H1 (cell line): ENCODE measurements at regions not wholly inside any gene's neighbourhood (a gene's known extent, or its start where the extent isn't known, plus 50 kb on each side); places are given as distances from the start of the nearest gene placed in this dataset.

ENCODE experiments used
- CTCF ChIA-PET: fragments of 300-600 bp; sonication (Branson Sonifier 250); formaldehyde crosslinking; loops from one replicate; lab custom pipeline; 2021; ENCODE audit not compliant: partially characterized antibody; lab: Charles Lee
- POLR2A ChIA-PET: fragments of 300-600 bp; sonication (Branson Sonifier 250); formaldehyde crosslinking; loops from one replicate; lab custom pipeline; 2021; ENCODE audit warnings: inconsistent platforms; ENCODE audit not compliant: partially characterized antibody; lab: Charles Lee
- DNase-seq, 2 experiments: peaks; one replicate each; pipeline versions ENCODE4 v3.0.0 to v3.0.0-alpha.2; 2010 to 2022; ENCODE audit warnings: low spot score in 2 of 2, low read depth in 1 of 2, mixed read lengths in 1 of 2
- FAIRE-seq: peaks from 2 replicates; lab custom pipeline; 2011; peaks lifted over from hg19 to GRCh38; lab: Jason Lieb, UNC
- H2AFZ ChIP-seq: 2 replicates; pipeline ENCODE4 v1.8.1; 2012; ENCODE audit warnings: low read length, inconsistent platforms
- H2AK5ac ChIP-seq: 2 replicates; pipeline ENCODE4 v1.6.1; 2013; ENCODE audit warnings: low read depth, low read length
- H2BK120ac ChIP-seq: replicated peaks from 2 replicates; pipeline ENCODE3; 2013; ENCODE audit warnings: low read depth, low read length, inconsistent platforms
- H2BK12ac ChIP-seq: 2 replicates; pipeline ENCODE4 v1.6.1; 2013; ENCODE audit warnings: low read depth, low read length
- H2BK15ac ChIP-seq: 2 replicates; pipeline ENCODE4 v1.6.1; 2013; ENCODE audit warnings: low read length
- H2BK20ac ChIP-seq: 2 replicates; pipeline ENCODE4 v1.6.1; 2013; ENCODE audit warnings: low read length
- H2BK5ac ChIP-seq: 2 replicates; pipeline ENCODE4 v1.6.1; 2013; ENCODE audit warnings: low read depth, low read length
- H3K14ac ChIP-seq: 2 replicates; pipeline ENCODE4 v1.6.1; 2013; ENCODE audit warnings: inconsistent platforms; ENCODE audit not compliant: insufficient read length
- H3K18ac ChIP-seq: 2 replicates; pipeline ENCODE4 v1.6.1; 2013; ENCODE audit warnings: low read length; ENCODE audit errors: extremely low read depth
- H3K23ac ChIP-seq: 2 replicates; pipeline ENCODE4 v1.6.1; 2013; ENCODE audit warnings: inconsistent platforms; ENCODE audit not compliant: insufficient read length
- H3K23me2 ChIP-seq: 2 replicates; pipeline ENCODE4 v1.6.1; 2013; ENCODE audit warnings: low read depth, low read length
- H3K27ac ChIP-seq: 2 replicates; pipeline ENCODE4 v1.6.1; 2011; ENCODE audit warnings: low read depth, low read length, inconsistent platforms
- H3K27me3 ChIP-seq, 4 experiments: replicated peaks in 1 of 4; 1 replicate in 1 of 4; 2 replicates in 3 of 4; pipeline versions ENCODE4 v1.6.1 to v1.8.1; 2011 to 2013; ENCODE audit warnings: low read length in 3 of 4, mild to moderate bottlenecking in 3 of 4, inconsistent platforms in 2 of 4, mixed read lengths in 2 of 4, moderate library complexity in 1 of 4; ENCODE audit not compliant: control insufficient read depth in 3 of 4, insufficient read depth in 3 of 4; ENCODE audit errors: extremely low read depth in 1 of 4
- H3K36me3 ChIP-seq, 4 experiments: 2 replicates each; pipeline versions ENCODE4 v1.6.1 to v1.8.1; 2011 to 2013; ENCODE audit warnings: mild to moderate bottlenecking in 4 of 4, low read length in 3 of 4, moderate library complexity in 2 of 4, control low read depth in 1 of 4, inconsistent platforms in 1 of 4; ENCODE audit not compliant: insufficient read depth in 4 of 4, control insufficient read depth in 2 of 4
- H3K4ac ChIP-seq: replicated peaks from 2 replicates; pipeline ENCODE3; 2013; ENCODE audit warnings: low read length, low read depth, mixed read lengths, inconsistent platforms; ENCODE audit not compliant: insufficient read length
- H3K4me1 ChIP-seq, 4 experiments: replicated peaks in 1 of 4; 1 replicate in 1 of 4; 2 replicates in 3 of 4; pipeline versions ENCODE4 v1.6.1 to v1.8.1; 2011 to 2013; ENCODE audit warnings: low read length in 3 of 4, inconsistent platforms in 2 of 4, mixed read lengths in 1 of 4; ENCODE audit not compliant: insufficient read depth in 4 of 4, control insufficient read depth in 3 of 4
- H3K4me2 ChIP-seq, 2 experiments: 2 replicates each; pipeline versions ENCODE4 v1.6.1 to v1.8.1; 2011 to 2013; ENCODE audit warnings: low read depth in 2 of 2, low read length in 2 of 2, control low read depth in 1 of 2, inconsistent platforms in 1 of 2, mild to moderate bottlenecking in 1 of 2; ENCODE audit not compliant: insufficient read depth in 1 of 2
- H3K4me3 ChIP-seq, 4 experiments: fragments of 200-600, 300-600 bp in 1 of 4; sonication (generic), shearing (Covaris generic), sonication (Bioruptor Twin) in 1 of 4; 2 replicates each; pipeline versions ENCODE4 v1.5.1 to v1.8.1; 2011 to 2016; ENCODE audit warnings: low read length in 4 of 4, low read depth in 3 of 4, control low read depth in 2 of 4, inconsistent platforms in 2 of 4, mild to moderate bottlenecking in 2 of 4, mixed read lengths in 1 of 4, moderate library complexity in 1 of 4; ENCODE audit not compliant: insufficient read depth in 2 of 4; ENCODE audit errors: extremely low read depth in 1 of 4
- H3K56ac ChIP-seq: replicated peaks from 2 replicates; pipeline ENCODE3; 2013; ENCODE audit warnings: low read depth, mild to moderate bottlenecking, mixed read lengths, low read length, inconsistent platforms; ENCODE audit not compliant: insufficient read length
- H3K79me1 ChIP-seq: 2 replicates; pipeline ENCODE4 v1.6.1; 2013; ENCODE audit warnings: low read depth, low read length, control low read depth
- H3K79me2 ChIP-seq, 2 experiments: 2 replicates each; pipeline versions ENCODE4 v1.6.1 to v1.8.1; 2012 to 2013; ENCODE audit warnings: low read length in 2 of 2, mild to moderate bottlenecking in 2 of 2, inconsistent platforms in 1 of 2; ENCODE audit not compliant: insufficient read depth in 2 of 2, control insufficient read depth in 1 of 2
- H3K9ac ChIP-seq, 4 experiments: replicated peaks in 1 of 4; 1 replicate in 1 of 4; 2 replicates in 3 of 4; pipeline versions ENCODE4 v1.6.1 to v1.8.1; 2011 to 2013; ENCODE audit warnings: low read depth in 3 of 4, low read length in 3 of 4, control low read depth in 2 of 4, mild to moderate bottlenecking in 2 of 4, moderate library complexity in 2 of 4, inconsistent platforms in 1 of 4; ENCODE audit errors: extremely low read depth in 1 of 4
- H3K9me3 ChIP-seq, 2 experiments: 2 replicates each; pipeline versions ENCODE4 v1.6.1 to v1.8.1; 2012 to 2013; ENCODE audit warnings: mild to moderate bottlenecking in 2 of 2, moderate library complexity in 2 of 2, control low read depth in 1 of 2, inconsistent platforms in 1 of 2, low read depth in 1 of 2, low read length in 1 of 2, mixed read lengths in 1 of 2; ENCODE audit not compliant: insufficient read depth in 2 of 2
- H4K20me1 ChIP-seq, 2 experiments: replicated peaks in 1 of 2; 2 replicates each; pipeline versions ENCODE3 to v1.8.1; 2011 to 2013; ENCODE audit warnings: inconsistent platforms in 2 of 2, low read length in 2 of 2, mild to moderate bottlenecking in 1 of 2; ENCODE audit not compliant: insufficient read depth in 2 of 2, control insufficient read depth in 1 of 2
- H4K5ac ChIP-seq: 2 replicates; pipeline ENCODE4 v1.6.1; 2013; ENCODE audit warnings: low read length, low read depth, mixed read lengths, inconsistent platforms; ENCODE audit not compliant: insufficient read length
- H4K8ac ChIP-seq: 2 replicates; pipeline ENCODE4 v1.8.0; 2013; ENCODE audit warnings: mild to moderate bottlenecking, moderate library complexity, low read length, inconsistent platforms; ENCODE audit not compliant: insufficient read depth; ENCODE audit errors: extremely low read depth
- H4K91ac ChIP-seq: replicated peaks from 2 replicates; pipeline ENCODE3; 2013; ENCODE audit warnings: low read length, mixed read lengths, inconsistent platforms; ENCODE audit not compliant: insufficient read length
- CREB1 ChIP-seq: IDR thresholded peaks from 2 replicates; pipeline ENCODE4 v1.6.1; 2012; ENCODE audit warnings: inconsistent platforms
- CTBP2 ChIP-seq: IDR thresholded peaks from 2 replicates; pipeline ENCODE4 v1.7.0; 2011; ENCODE audit warnings: borderline replicate concordance, mild to moderate bottlenecking, moderate library complexity, mixed read lengths, low read length; ENCODE audit not compliant: insufficient read depth, insufficient read length
- EP300 ChIP-seq, 2 experiments: IDR thresholded peaks; 1 replicate in 1 of 2; 2 replicates in 1 of 2; pipeline ENCODE4 v1.6.1; 2011 to 2012; ENCODE audit warnings: low read depth in 2 of 2, low read length in 2 of 2, mild to moderate bottlenecking in 2 of 2, borderline replicate concordance in 1 of 2, inconsistent platforms in 1 of 2, moderate library complexity in 1 of 2
- JUN ChIP-seq: IDR thresholded peaks from 2 replicates; pipeline ENCODE4 v1.6.1; 2011; ENCODE audit warnings: low read depth, mild to moderate bottlenecking, improper control_type of control experiment, low read length
- MAFK ChIP-seq: IDR thresholded peaks from 2 replicates; pipeline ENCODE4 v1.6.1; 2012; ENCODE audit warnings: low read depth, mild to moderate bottlenecking, improper control_type of control experiment, low read length
- RBBP5 ChIP-seq: IDR thresholded peaks from 2 replicates; pipeline ENCODE4 v1.7.1; 2012; ENCODE audit warnings: low read depth, mild to moderate bottlenecking, inconsistent platforms, low read length, moderate library complexity, borderline replicate concordance
- RFX5 ChIP-seq: IDR thresholded peaks from 2 replicates; pipeline ENCODE4 v1.6.1; 2011; ENCODE audit warnings: low read depth, low read length, improper control_type of control experiment, borderline replicate concordance
- TCF12 ChIP-seq: IDR thresholded peaks from 2 replicates; pipeline ENCODE4 v1.6.1; 2011; ENCODE audit warnings: low read depth, mild to moderate bottlenecking, low read length
- WGBS, 2 experiments: shearing (Covaris generic) in 1 of 2; methylation state at CpG; one replicate each; pipeline versions ENCODE4 v1.1.6 to v1.1.7; 2013 to 2015; ENCODE audit warnings: low lambda C conversion rate in 2 of 2, mixed read lengths in 2 of 2, inconsistent platforms in 1 of 2, low coverage in 1 of 2, missing lambda C conversion rate in 1 of 2; ENCODE audit not compliant: insufficient replicate concordance in 2 of 2, insufficient coverage in 1 of 2, insufficient read length in 1 of 2; ENCODE audit errors: extremely low coverage in 1 of 2, missing lambda C conversion rate in 1 of 2; 5-methylcytosine and 5-hydroxymethylcytosine counted together
- TF ChIP-seq, protein P1 (sequence below), 3 experiments: IDR thresholded peaks; 1 replicate in 2 of 3; 2 replicates in 1 of 3; pipeline versions ENCODE4 v1.5.1 to v1.6.1; 2011; ENCODE audit warnings: low read length in 3 of 3, mild to moderate bottlenecking in 3 of 3, inconsistent platforms in 2 of 3, low read depth in 1 of 3, moderate library complexity in 1 of 3; ENCODE audit not compliant: insufficient read depth in 1 of 3; ENCODE audit errors: control extremely low read depth in 1 of 3

DNA sequence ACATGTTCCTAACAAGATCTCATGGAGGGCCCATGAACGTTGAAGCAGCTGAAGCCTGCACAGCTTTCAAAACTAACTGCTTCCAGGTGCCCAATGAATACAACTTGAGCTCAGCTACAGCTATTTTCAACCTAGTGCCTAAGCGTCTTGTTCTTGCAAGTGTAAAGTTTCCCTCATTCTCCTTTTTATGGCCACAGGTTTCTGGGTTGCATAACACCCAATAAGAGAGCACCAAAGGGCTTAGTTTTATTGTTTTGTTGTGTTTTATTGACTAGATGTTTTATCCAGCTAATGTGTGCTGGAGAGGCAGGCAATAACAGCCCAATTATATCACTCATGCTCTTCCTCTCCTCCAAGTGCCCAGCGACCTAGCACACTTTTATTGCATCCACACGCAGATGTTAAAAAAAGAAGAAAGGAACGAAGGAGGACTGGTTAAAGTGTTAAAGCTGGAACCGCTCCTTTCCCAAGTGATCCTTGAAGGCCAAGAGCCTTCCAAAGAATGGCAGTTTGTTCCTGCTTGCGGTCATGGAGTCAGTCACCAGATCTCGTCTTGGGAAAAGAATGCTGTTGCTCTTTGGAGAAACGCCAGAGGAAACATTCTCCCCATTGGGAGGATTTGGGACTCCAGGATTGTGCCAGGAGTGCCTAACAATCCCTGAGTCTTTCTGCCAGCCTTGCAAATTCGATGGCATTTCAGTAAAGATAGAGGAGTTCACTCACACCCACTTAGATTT, 156.9 kb downstream of the MEX3B start:
- H3K9ac ChIP-seq = no peak overlapping the region
- H3K4me3 ChIP-seq = no peak overlapping the region
- no peak overlapping the region for H3K27ac ChIP-seq
- no peak overlapping the region for H4K5ac ChIP-seq
- H4K91ac ChIP-seq = no peak overlapping the region
- H3K23me2 ChIP-seq = peaks cover 2% of the 10 kb centered on the region; the same call in 1 of the 2 replicates
- H3K14ac ChIP-seq = no peak overlapping the region
- FAIRE-seq = no peak
- H3K36me3 ChIP-seq = no peaks in the 10 kb centered on the region
- H2BK12ac ChIP-seq = no peak overlapping the region
- H2BK120ac ChIP-seq = no peak overlapping the region
- H2AK5ac ChIP-seq = no peak overlapping the region
- DNase-seq = no peak
- no peak overlapping the region for H2BK5ac ChIP-seq
- TF ChIP-seq CTBP2 (no peak), RBBP5 (no peak), MAFK (no peak), TCF12 (no peak), JUN (no peak), RFX5 (no peak), CREB1 (no peak), EP300 (IDR thresholded peaks at IDR 0.05; ENCODE audit: borderline replicate concordance in 1 of 2, low read depth in 2 of 2, low read length in 2 of 2) (no peak)
- TF ChIP-seq, protein P1, sequence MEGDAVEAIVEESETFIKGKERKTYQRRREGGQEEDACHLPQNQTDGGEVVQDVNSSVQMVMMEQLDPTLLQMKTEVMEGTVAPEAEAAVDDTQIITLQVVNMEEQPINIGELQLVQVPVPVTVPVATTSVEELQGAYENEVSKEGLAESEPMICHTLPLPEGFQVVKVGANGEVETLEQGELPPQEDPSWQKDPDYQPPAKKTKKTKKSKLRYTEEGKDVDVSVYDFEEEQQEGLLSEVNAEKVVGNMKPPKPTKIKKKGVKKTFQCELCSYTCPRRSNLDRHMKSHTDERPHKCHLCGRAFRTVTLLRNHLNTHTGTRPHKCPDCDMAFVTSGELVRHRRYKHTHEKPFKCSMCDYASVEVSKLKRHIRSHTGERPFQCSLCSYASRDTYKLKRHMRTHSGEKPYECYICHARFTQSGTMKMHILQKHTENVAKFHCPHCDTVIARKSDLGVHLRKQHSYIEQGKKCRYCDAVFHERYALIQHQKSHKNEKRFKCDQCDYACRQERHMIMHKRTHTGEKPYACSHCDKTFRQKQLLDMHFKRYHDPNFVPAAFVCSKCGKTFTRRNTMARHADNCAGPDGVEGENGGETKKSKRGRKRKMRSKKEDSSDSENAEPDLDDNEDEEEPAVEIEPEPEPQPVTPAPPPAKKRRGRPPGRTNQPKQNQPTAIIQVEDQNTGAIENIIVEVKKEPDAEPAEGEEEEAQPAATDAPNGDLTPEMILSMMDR (IDR thresholded peaks at IDR 0.05; ENCODE audit: control extremely low read depth in 1 of 3, insufficient read depth in 1 of 3, low read depth in 1 of 3, low read length in 3 of 3) = no peak
- TF ChIP-seq, all 59 proteins: peak for 0
- H3K56ac ChIP-seq = no peak overlapping the region
- no peaks in the 10 kb centered on the region for H3K4me1 ChIP-seq
- H2BK15ac ChIP-seq = no peak overlapping the region
- H2BK20ac ChIP-seq = no peak overlapping the region
- H4K20me1 ChIP-seq = no peaks in the 10 kb centered on the region
- no peak overlapping the region for H3K4me2 ChIP-seq
- H3K4ac ChIP-seq = no peak overlapping the region
- no peak overlapping the region for H3K18ac ChIP-seq
- H3K27me3 ChIP-seq = no peaks in the 10 kb centered on the region
- no peaks in the 10 kb centered on the region for H3K79me2 ChIP-seq
- H3K23ac ChIP-seq = no peak overlapping the region
- H3K9me3 ChIP-seq = no peaks in the 10 kb centered on the region
- H4K8ac ChIP-seq = no peak overlapping the region
- no peaks in the 10 kb centered on the region for H3K79me1 ChIP-seq
- 85% methylated on average over 10 of the region's 10 CpGs; no CpG with 5 or more reads in 1 of the 2 experiments for WGBS, 2 experiments
- ChIA-PET CTCF (interaction anchor here (0.6 kb wide), 2 partner anchors 45 to 597 kb away, joined by 3 read pairs; no protein-coding TSS in a partner anchor), POLR2A (interaction anchor here (1.7 kb wide), 1 partner anchor 10 kb away, joined by 3 read pairs; no protein-coding TSS in a partner anchor)
- no peak overlapping the region for H2AFZ ChIP-seq
